GM23338 (cell line): ENCODE measurements at regions not wholly inside any gene's neighbourhood (a gene's known extent, or its start where the extent isn't known, plus 50 kb on each side); places are given as distances from the start of the nearest gene placed in this dataset.

Source experiments
- ATAC-seq: fragments of 200-7000 bp; cut with Tn5 transposase; 3 replicates; pipeline ENCODE4 v1.9.1; 2020
- DNase-seq: peaks from one replicate; pipeline ENCODE4 v3.0.0-alpha.2; 2015; ENCODE audit warnings: low spot score
- H2AFZ ChIP-seq: fragments of 200-600 bp; sonication (generic); 2 replicates; pipeline ENCODE4 v1.8.0; 2016; ENCODE audit warnings: antibody characterized with exemption, mild to moderate bottlenecking, moderate library complexity
- H3F3A ChIP-seq: fragments of 200-600 bp; sonication (generic); replicated peaks from 2 replicates; pipeline ENCODE4 v1.8.0; 2017; ENCODE audit warnings: antibody characterized with exemption, mixed run types, low read depth
- H3K27ac ChIP-seq: fragments of 200-600 bp; sonication (generic); 2 replicates; pipeline ENCODE4 v1.6.1; 2016; ENCODE audit warnings: low read depth
- H3K27me3 ChIP-seq: fragments of 200-600 bp; sonication (generic); 2 replicates; pipeline ENCODE4 v1.8.0; 2016; ENCODE audit warnings: mild to moderate bottlenecking, mixed run types, moderate library complexity; ENCODE audit not compliant: insufficient read depth
- H3K36me3 ChIP-seq: fragments of 200-600 bp; sonication (generic); 2 replicates; pipeline ENCODE4 v1.8.0; 2016; ENCODE audit warnings: mild to moderate bottlenecking; ENCODE audit not compliant: insufficient read depth
- H3K4me1 ChIP-seq: fragments of 200-600 bp; sonication (generic); 2 replicates; pipeline ENCODE4 v1.8.0; 2016; ENCODE audit warnings: mild to moderate bottlenecking, moderate library complexity; ENCODE audit not compliant: insufficient read depth
- H3K4me2 ChIP-seq: fragments of 200-600 bp; sonication (generic); 2 replicates; pipeline ENCODE4 v1.7.1; 2017; ENCODE audit warnings: mixed run types
- H3K4me3 ChIP-seq: fragments of 200-600 bp; sonication (generic); 2 replicates; pipeline ENCODE4 v1.6.1; 2016; ENCODE audit warnings: mixed run types
- H3K79me2 ChIP-seq: fragments of 200-600 bp; sonication (generic); replicated peaks from 2 replicates; pipeline ENCODE4 v1.8.0; 2017; ENCODE audit warnings: mild to moderate bottlenecking; ENCODE audit not compliant: insufficient read depth
- H3K9me2 ChIP-seq: fragments of 200-600 bp; sonication (generic); 2 replicates; pipeline ENCODE4 v1.8.0; 2017; ENCODE audit not compliant: insufficient read depth
- H4K20me1 ChIP-seq: fragments of 200-600 bp; sonication (generic); replicated peaks from 2 replicates; pipeline ENCODE4 v1.8.0; 2017; ENCODE audit warnings: mild to moderate bottlenecking; ENCODE audit not compliant: insufficient read depth
- H3K27ac Mint-ChIP-seq: 2 replicates; pipeline ENCODE4 v1.8.0; 2020; ENCODE audit warnings: inconsistent platforms, mild to moderate bottlenecking, moderate library complexity, mixed read lengths
- H3K27me3 Mint-ChIP-seq: 3 replicates; pipeline ENCODE4 v1.8.0; 2022; ENCODE audit warnings: low read depth, mild to moderate bottlenecking, moderate library complexity, mixed read lengths, inconsistent platforms; ENCODE audit not compliant: insufficient read depth, poor library complexity
- H3K36me3 Mint-ChIP-seq: 3 replicates; pipeline ENCODE4 v1.8.0; 2021; ENCODE audit warnings: low read depth, mild to moderate bottlenecking, inconsistent platforms, moderate library complexity, mixed read lengths
- H3K4me1 Mint-ChIP-seq: 3 replicates; pipeline ENCODE4 v1.8.0; 2020; ENCODE audit warnings: mild to moderate bottlenecking, inconsistent platforms, mixed read lengths
- H3K4me3 Mint-ChIP-seq: 3 replicates; pipeline ENCODE4 v1.8.0; 2021; ENCODE audit warnings: moderate library complexity, mild to moderate bottlenecking, inconsistent platforms, mixed read lengths
- H3K9me3 Mint-ChIP-seq: 3 replicates; pipeline ENCODE4 v1.8.0; 2020; ENCODE audit warnings: moderate library complexity, mild to moderate bottlenecking, inconsistent platforms, mixed read lengths
- CREB1 ChIP-seq: fragments of 250-450 bp; sonication (Bioruptor Pico); IDR thresholded peaks from 2 replicates; pipeline ENCODE4 v1.5.0; 2020; ENCODE audit warnings: low read depth, mild to moderate bottlenecking, moderate library complexity
- CTCF ChIP-seq, 2 experiments: fragments of 200-600 bp in 1 of 2; sonication (generic) in 1 of 2; conservative IDR thresholded peaks; 2 replicates each; pipeline versions ENCODE4 v1.5.1 to v1.6.1; 2016 to 2017; ENCODE audit warnings: antibody characterized with exemption in 2 of 2, low read depth in 2 of 2, mild to moderate bottlenecking in 2 of 2, moderate library complexity in 1 of 2
- JUNB ChIP-seq: IDR thresholded peaks from one replicate; pipeline ENCODE4 v1.6.1; 2016; ENCODE audit warnings: antibody characterized with exemption; ENCODE audit not compliant: unreplicated experiment
- STAT1 ChIP-seq: IDR thresholded peaks from one replicate; pipeline ENCODE4 v1.6.1; 2016; ENCODE audit warnings: antibody characterized with exemption; ENCODE audit not compliant: unreplicated experiment
- ZNF114 ChIP-seq: fragments of 250-450 bp; sonication (Bioruptor Pico); IDR thresholded peaks from 2 replicates; pipeline ENCODE4 v1.5.0; 2020; ENCODE audit warnings: mild to moderate bottlenecking, moderate library complexity
- ZNF331 ChIP-seq: fragments of 250-450 bp; sonication (Bioruptor Pico); IDR thresholded peaks from 2 replicates; pipeline ENCODE4 v1.5.0; 2020; ENCODE audit warnings: low read depth, mild to moderate bottlenecking, moderate library complexity
- TF ChIP-seq, protein P1 (sequence below): IDR thresholded peaks from one replicate; pipeline ENCODE4 v1.6.1; 2018; ENCODE audit warnings: antibody characterized with exemption; ENCODE audit not compliant: unreplicated experiment
- TF ChIP-seq, protein P2 (sequence below): fragments of 250-450 bp; sonication (Bioruptor Pico); IDR thresholded peaks from 2 replicates; pipeline ENCODE4 v1.5.0; 2020; ENCODE audit warnings: mild to moderate bottlenecking, moderate library complexity

DNA sequence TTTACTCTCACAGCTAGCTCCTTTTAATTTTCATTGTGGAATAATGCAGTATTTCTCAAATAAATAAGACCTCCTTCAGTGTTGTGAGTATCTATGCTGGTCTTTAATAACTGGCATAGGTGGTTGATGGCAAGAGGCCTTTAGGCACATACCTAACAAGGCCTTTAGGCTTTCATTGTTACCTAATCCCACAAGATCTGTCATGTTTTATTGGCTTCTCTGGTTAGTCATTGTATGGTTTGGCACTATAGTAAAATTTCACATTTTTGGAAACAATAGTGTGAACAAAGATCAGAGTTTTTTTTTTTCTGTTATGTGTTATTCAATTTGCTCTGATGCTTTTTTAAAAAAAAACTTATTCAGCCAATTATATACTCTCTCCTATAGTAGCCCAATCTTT is 89.8 kb upstream of the NEUROD1 start (continued):
- TF ChIP-seq, protein P1, sequence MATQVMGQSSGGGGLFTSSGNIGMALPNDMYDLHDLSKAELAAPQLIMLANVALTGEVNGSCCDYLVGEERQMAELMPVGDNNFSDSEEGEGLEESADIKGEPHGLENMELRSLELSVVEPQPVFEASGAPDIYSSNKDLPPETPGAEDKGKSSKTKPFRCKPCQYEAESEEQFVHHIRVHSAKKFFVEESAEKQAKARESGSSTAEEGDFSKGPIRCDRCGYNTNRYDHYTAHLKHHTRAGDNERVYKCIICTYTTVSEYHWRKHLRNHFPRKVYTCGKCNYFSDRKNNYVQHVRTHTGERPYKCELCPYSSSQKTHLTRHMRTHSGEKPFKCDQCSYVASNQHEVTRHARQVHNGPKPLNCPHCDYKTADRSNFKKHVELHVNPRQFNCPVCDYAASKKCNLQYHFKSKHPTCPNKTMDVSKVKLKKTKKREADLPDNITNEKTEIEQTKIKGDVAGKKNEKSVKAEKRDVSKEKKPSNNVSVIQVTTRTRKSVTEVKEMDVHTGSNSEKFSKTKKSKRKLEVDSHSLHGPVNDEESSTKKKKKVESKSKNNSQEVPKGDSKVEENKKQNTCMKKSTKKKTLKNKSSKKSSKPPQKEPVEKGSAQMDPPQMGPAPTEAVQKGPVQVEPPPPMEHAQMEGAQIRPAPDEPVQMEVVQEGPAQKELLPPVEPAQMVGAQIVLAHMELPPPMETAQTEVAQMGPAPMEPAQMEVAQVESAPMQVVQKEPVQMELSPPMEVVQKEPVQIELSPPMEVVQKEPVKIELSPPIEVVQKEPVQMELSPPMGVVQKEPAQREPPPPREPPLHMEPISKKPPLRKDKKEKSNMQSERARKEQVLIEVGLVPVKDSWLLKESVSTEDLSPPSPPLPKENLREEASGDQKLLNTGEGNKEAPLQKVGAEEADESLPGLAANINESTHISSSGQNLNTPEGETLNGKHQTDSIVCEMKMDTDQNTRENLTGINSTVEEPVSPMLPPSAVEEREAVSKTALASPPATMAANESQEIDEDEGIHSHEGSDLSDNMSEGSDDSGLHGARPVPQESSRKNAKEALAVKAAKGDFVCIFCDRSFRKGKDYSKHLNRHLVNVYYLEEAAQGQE, result no peak
- TF ChIP-seq, protein P2, sequence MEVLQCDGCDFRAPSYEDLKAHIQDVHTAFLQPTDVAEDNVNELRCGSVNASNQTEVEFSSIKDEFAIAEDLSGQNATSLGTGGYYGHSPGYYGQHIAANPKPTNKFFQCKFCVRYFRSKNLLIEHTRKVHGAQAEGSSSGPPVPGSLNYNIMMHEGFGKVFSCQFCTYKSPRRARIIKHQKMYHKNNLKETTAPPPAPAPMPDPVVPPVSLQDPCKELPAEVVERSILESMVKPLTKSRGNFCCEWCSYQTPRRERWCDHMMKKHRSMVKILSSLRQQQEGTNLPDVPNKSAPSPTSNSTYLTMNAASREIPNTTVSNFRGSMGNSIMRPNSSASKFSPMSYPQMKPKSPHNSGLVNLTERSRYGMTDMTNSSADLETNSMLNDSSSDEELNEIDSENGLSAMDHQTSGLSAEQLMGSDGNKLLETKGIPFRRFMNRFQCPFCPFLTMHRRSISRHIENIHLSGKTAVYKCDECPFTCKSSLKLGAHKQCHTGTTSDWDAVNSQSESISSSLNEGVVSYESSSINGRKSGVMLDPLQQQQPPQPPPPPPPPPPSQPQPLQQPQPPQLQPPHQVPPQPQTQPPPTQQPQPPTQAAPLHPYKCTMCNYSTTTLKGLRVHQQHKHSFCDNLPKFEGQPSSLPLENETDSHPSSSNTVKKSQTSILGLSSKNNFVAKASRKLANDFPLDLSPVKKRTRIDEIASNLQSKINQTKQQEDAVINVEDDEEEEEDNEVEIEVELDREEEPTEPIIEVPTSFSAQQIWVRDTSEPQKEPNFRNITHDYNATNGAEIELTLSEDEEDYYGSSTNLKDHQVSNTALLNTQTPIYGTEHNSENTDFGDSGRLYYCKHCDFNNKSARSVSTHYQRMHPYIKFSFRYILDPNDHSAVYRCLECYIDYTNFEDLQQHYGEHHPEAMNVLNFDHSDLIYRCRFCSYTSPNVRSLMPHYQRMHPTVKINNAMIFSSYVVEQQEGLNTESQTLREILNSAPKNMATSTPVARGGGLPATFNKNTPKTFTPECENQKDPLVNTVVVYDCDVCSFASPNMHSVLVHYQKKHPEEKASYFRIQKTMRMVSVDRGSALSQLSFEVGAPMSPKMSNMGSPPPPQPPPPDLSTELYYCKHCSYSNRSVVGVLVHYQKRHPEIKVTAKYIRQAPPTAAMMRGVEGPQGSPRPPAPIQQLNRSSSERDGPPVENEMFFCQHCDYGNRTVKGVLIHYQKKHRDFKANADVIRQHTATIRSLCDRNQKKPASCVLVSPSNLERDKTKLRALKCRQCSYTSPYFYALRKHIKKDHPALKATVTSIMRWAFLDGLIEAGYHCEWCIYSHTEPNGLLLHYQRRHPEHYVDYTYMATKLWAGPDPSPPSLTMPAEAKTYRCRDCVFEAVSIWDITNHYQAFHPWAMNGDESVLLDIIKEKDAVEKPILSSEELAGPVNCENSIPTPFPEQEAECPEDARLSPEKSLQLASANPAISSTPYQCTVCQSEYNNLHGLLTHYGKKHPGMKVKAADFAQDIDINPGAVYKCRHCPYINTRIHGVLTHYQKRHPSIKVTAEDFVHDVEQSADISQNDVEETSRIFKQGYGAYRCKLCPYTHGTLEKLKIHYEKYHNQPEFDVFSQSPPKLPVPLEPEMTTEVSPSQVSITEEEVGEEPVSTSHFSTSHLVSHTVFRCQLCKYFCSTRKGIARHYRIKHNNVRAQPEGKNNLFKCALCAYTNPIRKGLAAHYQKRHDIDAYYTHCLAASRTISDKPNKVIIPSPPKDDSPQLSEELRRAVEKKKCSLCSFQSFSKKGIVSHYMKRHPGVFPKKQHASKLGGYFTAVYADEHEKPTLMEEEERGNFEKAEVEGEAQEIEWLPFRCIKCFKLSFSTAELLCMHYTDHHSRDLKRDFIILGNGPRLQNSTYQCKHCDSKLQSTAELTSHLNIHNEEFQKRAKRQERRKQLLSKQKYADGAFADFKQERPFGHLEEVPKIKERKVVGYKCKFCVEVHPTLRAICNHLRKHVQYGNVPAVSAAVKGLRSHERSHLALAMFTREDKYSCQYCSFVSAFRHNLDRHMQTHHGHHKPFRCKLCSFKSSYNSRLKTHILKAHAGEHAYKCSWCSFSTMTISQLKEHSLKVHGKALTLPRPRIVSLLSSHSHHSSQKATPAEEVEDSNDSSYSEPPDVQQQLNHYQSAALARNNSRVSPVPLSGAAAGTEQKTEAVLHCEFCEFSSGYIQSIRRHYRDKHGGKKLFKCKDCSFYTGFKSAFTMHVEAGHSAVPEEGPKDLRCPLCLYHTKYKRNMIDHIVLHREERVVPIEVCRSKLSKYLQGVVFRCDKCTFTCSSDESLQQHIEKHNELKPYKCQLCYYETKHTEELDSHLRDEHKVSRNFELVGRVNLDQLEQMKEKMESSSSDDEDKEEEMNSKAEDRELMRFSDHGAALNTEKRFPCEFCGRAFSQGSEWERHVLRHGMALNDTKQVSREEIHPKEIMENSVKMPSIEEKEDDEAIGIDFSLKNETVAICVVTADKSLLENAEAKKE (CRISPR knock-in tag), result no peak
- no peak for TF ChIP-seq STAT1

DNA sequence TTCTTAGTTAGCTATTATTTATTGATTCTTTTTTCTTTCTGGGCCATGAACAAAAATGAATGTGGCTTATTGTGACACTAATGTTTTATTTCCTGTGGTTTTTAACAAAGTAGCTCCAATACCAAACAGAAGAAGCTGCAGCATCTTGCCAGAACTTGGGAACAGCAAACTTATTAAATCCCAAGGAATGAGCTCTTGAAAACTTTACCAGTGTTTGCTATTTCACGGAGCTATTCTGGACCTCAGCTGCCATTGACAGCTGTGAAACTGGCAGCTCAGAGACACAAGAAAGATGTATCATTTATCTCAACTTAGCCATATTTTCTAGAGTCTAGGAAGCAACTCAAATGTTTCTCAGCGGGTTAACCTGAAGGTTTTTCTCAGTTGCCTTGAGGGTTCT is 91.0 kb upstream of the NEUROD1 start:
- H3K27ac ChIP-seq, result no peak overlapping the region
- no peak for ATAC-seq
- DNase-seq, result no peak
- H3K79me2 ChIP-seq, result no peaks in the 10 kb centered on the region
- H3K36me3 ChIP-seq, result no peaks in the 10 kb centered on the region
- Mint-ChIP-seq H3K9me3 (no peaks in the 10 kb centered on the region; the same call in 2 of the 3 replicates), H3K27me3 (no peaks in the 10 kb centered on the region), H3K4me1 (peaks cover 2% of the 10 kb centered on the region; the same call in 2 of the 3 replicates), H3K36me3 (no peaks in the 10 kb centered on the region), H3K27ac (no peak overlapping the region; the same call in 1 of the 2 replicates), H3K4me3 (no peak overlapping the region)
- H2AFZ ChIP-seq, result no peak overlapping the region
- H3K4me1 ChIP-seq, result no peaks in the 10 kb centered on the region
- no peaks in the 10 kb centered on the region for H3K27me3 ChIP-seq
- no peak overlapping the region for H3K4me2 ChIP-seq
- no peak overlapping the region for H3K4me3 ChIP-seq
- H3F3A ChIP-seq, result no peaks in the 10 kb centered on the region
- 0 out of 2 replicates have a peak, but pooled peaks cover 5% of the 10 kb centered on the region for H3K9me2 ChIP-seq
- no peaks in the 10 kb centered on the region for H4K20me1 ChIP-seq
- TF ChIP-seq ZNF331 (no peak), CREB1 (CRISPR knock-in tag) (no peak), ZNF114 (CRISPR knock-in tag) (no peak), JUNB (no peak), CTCF (conservative IDR thresholded peaks at IDR 0.05; ENCODE audit: low read depth in 2 of 2) (no peak)
